SU-DHL-6 (cell line): ENCODE measurements at regions not wholly inside any gene's neighbourhood (a gene's known extent, or its start where the extent isn't known, plus 50 kb on each side); places are given as distances from the start of the nearest gene placed in this dataset.

ENCODE experiments used
- EZH2phosphoT487 ChIP-seq: fragments of 200-600 bp; sonication (generic), shearing (Covaris generic); conservative IDR thresholded peaks from 2 replicates; pipeline ENCODE4 v1.6.1; 2018; ENCODE audit warnings: mild to moderate bottlenecking, antibody characterized with exemption, low read length, moderate library complexity, mixed read lengths
- TF ChIP-seq, protein P1 (sequence below): fragments of 200-600 bp; sonication (generic); IDR thresholded peaks from one replicate; pipeline ENCODE4 v1.5.1; 2017; ENCODE audit warnings: antibody characterized with exemption, mild to moderate bottlenecking, low read length, moderate library complexity; ENCODE audit not compliant: insufficient read depth, poor library complexity, severe bottlenecking

DNA sequence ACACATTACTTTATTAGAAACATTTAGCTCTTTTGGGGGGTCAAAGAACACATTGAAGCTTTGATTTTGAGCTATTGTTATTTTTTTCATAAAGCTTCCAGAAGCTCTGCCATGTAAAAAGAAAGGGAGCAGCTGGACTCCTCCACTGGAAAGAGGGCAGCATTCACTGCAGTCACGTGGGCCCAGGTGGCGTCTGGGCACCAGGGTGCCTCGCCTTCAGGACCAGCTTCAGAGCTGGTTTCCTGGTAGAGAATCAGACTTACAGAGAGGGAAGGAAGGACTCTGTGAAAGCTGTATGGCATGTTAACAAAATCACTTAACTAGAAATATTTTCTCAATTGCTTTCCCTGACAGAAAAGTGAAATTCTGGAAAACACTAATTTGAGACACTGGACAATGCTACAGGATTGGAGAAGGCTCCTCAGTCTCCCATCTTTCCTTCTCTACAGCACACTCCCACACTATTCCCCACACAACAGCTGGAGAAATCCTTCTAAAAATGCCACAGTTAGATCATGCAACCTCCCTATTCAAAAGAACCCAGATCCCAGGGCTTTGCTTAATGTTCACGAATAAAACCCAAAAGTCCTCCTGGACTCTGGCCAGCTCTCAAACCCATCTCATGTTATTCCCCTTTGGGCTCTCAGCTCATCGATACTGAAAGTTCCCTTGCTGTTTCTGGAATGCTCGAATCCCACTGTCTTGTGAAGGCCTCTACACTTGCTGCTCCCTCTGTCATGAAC is 83.2 kb downstream of the NFKBIZ start:
- no peak for TF ChIP-seq EZH2phosphoT487
- TF ChIP-seq, protein P1, sequence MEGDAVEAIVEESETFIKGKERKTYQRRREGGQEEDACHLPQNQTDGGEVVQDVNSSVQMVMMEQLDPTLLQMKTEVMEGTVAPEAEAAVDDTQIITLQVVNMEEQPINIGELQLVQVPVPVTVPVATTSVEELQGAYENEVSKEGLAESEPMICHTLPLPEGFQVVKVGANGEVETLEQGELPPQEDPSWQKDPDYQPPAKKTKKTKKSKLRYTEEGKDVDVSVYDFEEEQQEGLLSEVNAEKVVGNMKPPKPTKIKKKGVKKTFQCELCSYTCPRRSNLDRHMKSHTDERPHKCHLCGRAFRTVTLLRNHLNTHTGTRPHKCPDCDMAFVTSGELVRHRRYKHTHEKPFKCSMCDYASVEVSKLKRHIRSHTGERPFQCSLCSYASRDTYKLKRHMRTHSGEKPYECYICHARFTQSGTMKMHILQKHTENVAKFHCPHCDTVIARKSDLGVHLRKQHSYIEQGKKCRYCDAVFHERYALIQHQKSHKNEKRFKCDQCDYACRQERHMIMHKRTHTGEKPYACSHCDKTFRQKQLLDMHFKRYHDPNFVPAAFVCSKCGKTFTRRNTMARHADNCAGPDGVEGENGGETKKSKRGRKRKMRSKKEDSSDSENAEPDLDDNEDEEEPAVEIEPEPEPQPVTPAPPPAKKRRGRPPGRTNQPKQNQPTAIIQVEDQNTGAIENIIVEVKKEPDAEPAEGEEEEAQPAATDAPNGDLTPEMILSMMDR, result no peak
